ENCODE measurements at regions not wholly inside any gene's neighbourhood (a gene's known extent, or its start where the extent isn't known, plus 50 kb on each side); places are given as distances from the start of the nearest gene placed in this dataset.

DNA sequence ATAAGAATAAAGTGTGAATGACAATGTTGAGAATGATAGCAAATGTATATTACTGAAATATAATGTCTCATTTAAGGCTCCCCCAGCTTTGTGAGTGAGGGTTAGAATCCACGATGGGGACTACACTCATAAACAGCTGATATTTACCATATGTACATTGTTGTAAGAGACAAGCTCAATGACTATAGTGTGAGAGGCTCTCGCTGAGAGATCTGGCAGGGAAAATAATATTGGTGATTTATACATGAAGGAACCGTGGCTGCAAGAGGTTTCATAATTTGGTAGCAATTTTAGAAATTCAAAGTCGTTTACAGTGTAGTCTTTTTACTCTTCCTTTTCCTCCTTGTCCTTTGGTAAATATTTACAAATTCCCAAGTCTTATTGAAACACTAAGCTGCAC is 342.2 kb upstream of the AKR1E2 start:
- TF ChIP-seq POLR2A (IDR thresholded peaks at IDR 0.05; ENCODE audit: extremely low read depth, insufficient read length) = no peak
- TF ChIP-seq, protein P1, sequence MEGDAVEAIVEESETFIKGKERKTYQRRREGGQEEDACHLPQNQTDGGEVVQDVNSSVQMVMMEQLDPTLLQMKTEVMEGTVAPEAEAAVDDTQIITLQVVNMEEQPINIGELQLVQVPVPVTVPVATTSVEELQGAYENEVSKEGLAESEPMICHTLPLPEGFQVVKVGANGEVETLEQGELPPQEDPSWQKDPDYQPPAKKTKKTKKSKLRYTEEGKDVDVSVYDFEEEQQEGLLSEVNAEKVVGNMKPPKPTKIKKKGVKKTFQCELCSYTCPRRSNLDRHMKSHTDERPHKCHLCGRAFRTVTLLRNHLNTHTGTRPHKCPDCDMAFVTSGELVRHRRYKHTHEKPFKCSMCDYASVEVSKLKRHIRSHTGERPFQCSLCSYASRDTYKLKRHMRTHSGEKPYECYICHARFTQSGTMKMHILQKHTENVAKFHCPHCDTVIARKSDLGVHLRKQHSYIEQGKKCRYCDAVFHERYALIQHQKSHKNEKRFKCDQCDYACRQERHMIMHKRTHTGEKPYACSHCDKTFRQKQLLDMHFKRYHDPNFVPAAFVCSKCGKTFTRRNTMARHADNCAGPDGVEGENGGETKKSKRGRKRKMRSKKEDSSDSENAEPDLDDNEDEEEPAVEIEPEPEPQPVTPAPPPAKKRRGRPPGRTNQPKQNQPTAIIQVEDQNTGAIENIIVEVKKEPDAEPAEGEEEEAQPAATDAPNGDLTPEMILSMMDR (IDR thresholded peaks at IDR 0.05; ENCODE audit: low read depth, low read length) = no peak
- no peak for TF ChIP-seq MYC (IDR thresholded peaks at IDR 0.05; ENCODE audit: low read depth, low read length)

Measured in NB4 (cell line).